B cell (primary cell): ENCODE measurements at regions not wholly inside any gene's neighbourhood (a gene's known extent, or its start where the extent isn't known, plus 50 kb on each side); places are given as distances from the start of the nearest gene placed in this dataset.

Experiments used
- ATAC-seq: fragments of 200-7000 bp; cut with Tn5 transposase; one replicate; pipeline ENCODE4 v1.10.0; 2021; ENCODE audit warnings: low read depth, mild to moderate bottlenecking, moderate number of reproducible peaks, moderate library complexity
- CTCF ChIA-PET: fragments of 350-600 bp; sonication (Branson Sonifier 250); formaldehyde crosslinking; loops from one replicate; lab custom pipeline; 2021; ENCODE audit warnings: antibody characterized with exemption, inconsistent platforms; lab: Charles Lee
- POLR2A ChIA-PET: fragments of 350-600 bp; sonication (Branson Sonifier 250); formaldehyde crosslinking; loops from one replicate; lab custom pipeline; 2021; ENCODE audit warnings: antibody characterized with exemption; lab: Charles Lee
- DNase-seq: peaks from one replicate; pipeline ENCODE4 v3.0.0; 2013
- H2AFZ ChIP-seq: 2 replicates; pipeline ENCODE4 v1.6.1; 2012; ENCODE audit warnings: mild to moderate bottlenecking, low read depth, low read length; ENCODE audit not compliant: insufficient read depth, poor library complexity, severe bottlenecking
- H3K27ac ChIP-seq, 2 donors: 1 replicate in 1 of 2; 2 replicates in 1 of 2; pipeline ENCODE4 v1.5.1; 2012 to 2013; ENCODE audit warnings: low read length in 2 of 2, mild to moderate bottlenecking in 2 of 2, moderate library complexity in 1 of 2
- H3K27me3 ChIP-seq, 4 experiments: fragments of 200-600 bp in 1 of 4; sonication (generic) in 1 of 4; replicated peaks in 1 of 4; 1 replicate in 2 of 4; 2 replicates in 2 of 4; pipeline versions ENCODE4 v1.6.1 to v1.7.0; 2013 to 2016; ENCODE audit warnings: low read length in 3 of 4, mild to moderate bottlenecking in 2 of 4, mixed read lengths in 1 of 4, moderate library complexity in 1 of 4; ENCODE audit not compliant: insufficient read depth in 4 of 4, control insufficient read depth in 3 of 4; ENCODE audit errors: control extremely low read depth in 1 of 4
- H3K36me3 ChIP-seq, 2 experiments: replicated peaks in 1 of 2; 1 replicate in 1 of 2; 2 replicates in 1 of 2; pipeline versions ENCODE4 v1.6.1 to v1.7.1; 2013; ENCODE audit warnings: low read length in 1 of 2; ENCODE audit not compliant: insufficient read depth in 2 of 2, control insufficient read depth in 1 of 2; ENCODE audit errors: control extremely low read depth in 1 of 2, extremely low read depth in 1 of 2
- H3K4me1 ChIP-seq, 2 donors: fragments of 200-600 bp in 1 of 2; sonication (generic) in 1 of 2; 1 replicate in 1 of 2; 2 replicates in 1 of 2; pipeline versions ENCODE4 v1.5.1 to v1.6.1; 2013 to 2017; ENCODE audit warnings: low read length in 2 of 2; ENCODE audit not compliant: control insufficient read depth in 2 of 2, insufficient read depth in 2 of 2
- H3K4me2 ChIP-seq: replicated peaks from 2 replicates; pipeline ENCODE3; 2012; ENCODE audit warnings: mild to moderate bottlenecking, low read depth, low read length; ENCODE audit not compliant: poor library complexity, severe bottlenecking
- H3K4me3 ChIP-seq, 5 experiments: fragments of 200-600 bp in 1 of 5; sonication (generic) in 1 of 5; 1 replicate in 3 of 5; 2 replicates in 2 of 5; pipeline versions ENCODE4 v1.5.1 to v1.7.0; 2011 to 2016; ENCODE audit warnings: low read length in 4 of 5, mild to moderate bottlenecking in 4 of 5, low read depth in 2 of 5, control low read depth in 1 of 5, moderate library complexity in 1 of 5; ENCODE audit not compliant: insufficient read depth in 1 of 5; ENCODE audit errors: control extremely low read depth in 1 of 5, extremely low read depth in 1 of 5
- H3K79me2 ChIP-seq: fragments of 200-600 bp; sonication (generic); one replicate; pipeline ENCODE4 v1.6.0; 2016; ENCODE audit warnings: low read length; ENCODE audit not compliant: control insufficient read depth, insufficient read depth
- H3K9ac ChIP-seq: fragments of 200-600 bp; sonication (generic); 2 replicates; pipeline ENCODE4 v1.6.1; 2017; ENCODE audit warnings: mild to moderate bottlenecking, low read length, moderate library complexity
- H3K9me3 ChIP-seq, 3 donors: one replicate each; pipeline versions ENCODE4 v1.6.1 to v1.7.1; 2013; ENCODE audit warnings: low read length in 2 of 3; ENCODE audit not compliant: control insufficient read depth in 2 of 3, insufficient read depth in 1 of 3; ENCODE audit errors: control extremely low read depth in 1 of 3
- H4K20me1 ChIP-seq: 2 replicates; pipeline ENCODE4 v1.6.0; 2012; ENCODE audit warnings: mild to moderate bottlenecking, low read length; ENCODE audit not compliant: insufficient read depth, control insufficient read depth, poor library complexity, severe bottlenecking
- H3K27ac Mint-ChIP-seq: one replicate; pipeline ENCODE4 v1.8.0; 2021; ENCODE audit warnings: mixed read lengths
- H3K27me3 Mint-ChIP-seq: one replicate; pipeline ENCODE4 v1.8.0; 2021; ENCODE audit warnings: mixed read lengths
- H3K4me1 Mint-ChIP-seq: one replicate; pipeline ENCODE4 v1.8.0; 2021; ENCODE audit warnings: mixed read lengths
- H3K4me3 Mint-ChIP-seq: one replicate; pipeline ENCODE4 v1.8.0; 2021; ENCODE audit warnings: mixed read lengths
- H3K9me3 Mint-ChIP-seq: one replicate; pipeline ENCODE4 v1.8.0; 2022; ENCODE audit warnings: mixed read lengths; ENCODE audit not compliant: insufficient read depth
- EZH2 ChIP-seq: IDR thresholded peaks from 2 replicates; pipeline ENCODE4 v1.6.1; 2012; ENCODE audit warnings: borderline replicate concordance, low read depth, mild to moderate bottlenecking, moderate library complexity, low read length; ENCODE audit not compliant: insufficient read depth, poor library complexity, severe bottlenecking
- WGBS: methylation state at CpG from one replicate; pipeline ENCODE4 v1.1.5; 2013; ENCODE audit warnings: missing lambda C conversion rate; ENCODE audit not compliant: insufficient coverage; 5-methylcytosine and 5-hydroxymethylcytosine counted together
- intact Hi-C: fragments of 100-400 bp; cut with micrococcal nuclease; formaldehyde crosslinking; loops from one replicate; pipeline ENCODE4 v1.10.0; 2022
- TF ChIP-seq, protein P1 (sequence below): fragments of 200-600 bp; IDR thresholded peaks from one replicate; pipeline ENCODE4 v1.8.0; 2022; ENCODE audit warnings: antibody characterized with exemption, mild to moderate bottlenecking

DNA sequence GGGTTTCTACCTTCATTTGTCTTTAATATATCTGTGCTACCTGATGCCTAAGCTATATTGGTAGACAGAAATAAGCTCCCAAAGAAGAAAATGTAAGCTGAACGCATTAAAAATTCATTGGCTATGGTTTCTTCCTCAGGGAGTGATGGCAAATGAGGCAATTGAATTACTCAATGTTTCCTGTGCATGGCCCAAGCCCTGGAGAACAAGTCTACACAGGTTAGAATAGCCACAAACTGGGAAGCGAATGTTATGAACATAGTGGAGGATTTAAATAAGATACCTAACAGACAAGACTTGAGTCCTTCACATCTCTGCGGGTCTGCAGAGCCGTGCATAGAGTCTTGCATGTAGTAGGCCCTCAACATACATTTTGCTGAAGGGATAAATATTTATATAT is 350.3 kb downstream of the RWDD3 start:
- CTCF ChIA-PET: no interaction called here
- Histone ChIP-seq H3K36me3 (no peaks in the 10 kb centered on the region), H3K27me3 (no peaks in the 10 kb centered on the region), H3K79me2 (no peaks in the 10 kb centered on the region), H4K20me1 (no peaks in the 10 kb centered on the region), H2AFZ (no peak overlapping the region), H3K9me3 (no peaks in the 10 kb centered on the region), H3K4me3 (no peak overlapping the region), H3K27ac (no peak overlapping the region), H3K9ac (no peak overlapping the region), H3K4me1 (no peaks in the 10 kb centered on the region), H3K4me2 (no peak overlapping the region)
- DNase-seq (no peak), ATAC-seq (no peak)
- Mint-ChIP-seq H3K27ac (no peak overlapping the region), H3K4me3 (no peak overlapping the region), H3K27me3 (no peaks in the 10 kb centered on the region), H3K4me1 (no peaks in the 10 kb centered on the region), H3K9me3 (peaks cover 5% of the 10 kb centered on the region)
- POLR2A ChIA-PET: no interaction called here
- 80% methylated on average over 1 of the region's 4 CpGs for WGBS
- intact Hi-C loops: no loop called here
- TF ChIP-seq EZH2: no peak
- TF ChIP-seq, protein P1, sequence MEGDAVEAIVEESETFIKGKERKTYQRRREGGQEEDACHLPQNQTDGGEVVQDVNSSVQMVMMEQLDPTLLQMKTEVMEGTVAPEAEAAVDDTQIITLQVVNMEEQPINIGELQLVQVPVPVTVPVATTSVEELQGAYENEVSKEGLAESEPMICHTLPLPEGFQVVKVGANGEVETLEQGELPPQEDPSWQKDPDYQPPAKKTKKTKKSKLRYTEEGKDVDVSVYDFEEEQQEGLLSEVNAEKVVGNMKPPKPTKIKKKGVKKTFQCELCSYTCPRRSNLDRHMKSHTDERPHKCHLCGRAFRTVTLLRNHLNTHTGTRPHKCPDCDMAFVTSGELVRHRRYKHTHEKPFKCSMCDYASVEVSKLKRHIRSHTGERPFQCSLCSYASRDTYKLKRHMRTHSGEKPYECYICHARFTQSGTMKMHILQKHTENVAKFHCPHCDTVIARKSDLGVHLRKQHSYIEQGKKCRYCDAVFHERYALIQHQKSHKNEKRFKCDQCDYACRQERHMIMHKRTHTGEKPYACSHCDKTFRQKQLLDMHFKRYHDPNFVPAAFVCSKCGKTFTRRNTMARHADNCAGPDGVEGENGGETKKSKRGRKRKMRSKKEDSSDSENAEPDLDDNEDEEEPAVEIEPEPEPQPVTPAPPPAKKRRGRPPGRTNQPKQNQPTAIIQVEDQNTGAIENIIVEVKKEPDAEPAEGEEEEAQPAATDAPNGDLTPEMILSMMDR: no peak

DNA sequence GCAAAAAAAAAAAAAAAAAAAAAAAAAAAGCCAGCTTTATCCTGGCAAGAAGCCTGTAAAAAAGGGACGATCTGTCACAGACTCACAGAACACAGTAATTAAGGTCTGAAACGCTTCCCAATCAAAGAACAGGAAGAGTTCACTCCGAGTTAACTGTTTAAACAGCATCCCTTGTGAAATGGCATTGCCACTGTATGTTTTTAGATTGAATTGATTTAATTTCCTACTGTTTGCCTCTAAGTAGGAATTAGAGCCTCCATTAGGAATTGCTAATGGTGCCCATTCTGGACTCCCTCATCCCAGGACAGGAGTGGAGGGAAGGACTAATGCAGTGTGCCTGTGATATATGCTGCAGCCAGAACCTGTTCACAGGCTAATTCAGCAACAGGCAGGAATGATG is 370.8 kb downstream of the RWDD3 start:
- H3K79me2 ChIP-seq: no peaks in the 10 kb centered on the region
- no peaks in the 10 kb centered on the region for H3K9me3 ChIP-seq
- CTCF ChIA-PET: no interaction called here
- TF ChIP-seq, protein P1: no peak
- no peak for TF ChIP-seq EZH2
- Mint-ChIP-seq H3K9me3 (peaks cover 4% of the 10 kb centered on the region), H3K4me3 (no peak overlapping the region), H3K4me1 (no peaks in the 10 kb centered on the region), H3K27me3 (no peaks in the 10 kb centered on the region), H3K27ac (no peak overlapping the region)
- no peak overlapping the region for H3K9ac ChIP-seq
- no peaks in the 10 kb centered on the region for H4K20me1 ChIP-seq
- no peak overlapping the region for H2AFZ ChIP-seq
- ATAC-seq (no peak), DNase-seq (no peak)
- no peak overlapping the region for H3K4me2 ChIP-seq
- intact Hi-C loops: no loop called here
- POLR2A ChIA-PET: no interaction called here
- H3K4me1 ChIP-seq: no peaks in the 10 kb centered on the region
- no peak overlapping the region for H3K27ac ChIP-seq
- H3K27me3 ChIP-seq: no peaks in the 10 kb centered on the region
- no peak overlapping the region for H3K4me3 ChIP-seq
- no CpG with 5 or more reads among the region's 3 CpGs for WGBS
- H3K36me3 ChIP-seq: no peaks in the 10 kb centered on the region
